K562 (cell line): ENCODE measurements at regions not wholly inside any gene's neighbourhood (a gene's known extent, or its start where the extent isn't known, plus 50 kb on each side); places are given as distances from the start of the nearest gene placed in this dataset.

Source experiments
- ATAC-seq: fragments of 200-7000 bp; cut with Tn5 transposase; 3 replicates; pipeline ENCODE4 v1.9.1; 2020; ENCODE audit warnings: moderate library complexity
- BruUV-seq: library from RNA; stranded (reverse); fragments of 400-500 nt; replicated peaks from 2 replicates; lab custom pipeline; 2021; lab: Mats Ljungman, UMichigan
- CTCF ChIA-PET: fragments of 300-600 bp; formaldehyde crosslinking; extraction: SDS; loops from one replicate; lab custom pipeline; 2021; ENCODE audit warnings: low intra/inter-chr PET ratio; lab: Yijun Ruan, JAX
- POLR2A ChIA-PET: fragments of 300-600, 350-650 bp; sonication (Branson Sonifier 250); formaldehyde crosslinking; extraction: SDS; loops from one replicate; lab custom pipeline; 2021; ENCODE audit warnings: antibody characterized with exemption, inconsistent platforms; lab: Yijun Ruan, JAX
- DNase-seq, 4 experiments: peaks; one replicate each; pipeline versions ENCODE4 v3.0.0 to v3.0.0-alpha.2; 2011 to 2018; ENCODE audit warnings: low spot score in 3 of 4, mixed read lengths in 3 of 4; ENCODE audit errors: extremely low read depth in 1 of 4
- FAIRE-seq: peaks from 2 replicates; lab custom pipeline; 2011; peaks lifted over from hg19 to GRCh38; lab: Jason Lieb, UNC
- H2AFZ ChIP-seq: 2 replicates; pipeline ENCODE4 v1.6.0; 2011; ENCODE audit warnings: low read depth, low read length, control low read depth, inconsistent platforms
- H3K27ac ChIP-seq: fragments of 200-600 bp; 3 replicates; pipeline ENCODE4 v1.8.0; 2011; ENCODE audit warnings: low read depth, mild to moderate bottlenecking, control low read depth, inconsistent platforms, low read length, moderate library complexity, mixed read lengths; ENCODE audit errors: extremely low read depth
- H3K27me3 ChIP-seq, 2 experiments: fragments of 300-600 bp in 1 of 2; 2 replicates in 1 of 2; 3 replicates in 1 of 2; pipeline versions ENCODE4 v1.6.0 to v1.8.0; 2011; ENCODE audit warnings: inconsistent platforms in 2 of 2, low read length in 2 of 2, mild to moderate bottlenecking in 1 of 2, mixed read lengths in 1 of 2, moderate library complexity in 1 of 2; ENCODE audit not compliant: control insufficient read depth in 2 of 2, insufficient read depth in 2 of 2
- H3K36me3 ChIP-seq: fragments of 300-600 bp; 3 replicates; pipeline ENCODE4 v1.8.0; 2011; ENCODE audit warnings: mild to moderate bottlenecking, low read length, inconsistent platforms; ENCODE audit not compliant: control insufficient read depth, insufficient read depth
- H3K4me1 ChIP-seq, 2 experiments: fragments of 200-600 bp in 1 of 2; replicated peaks in 1 of 2; 2 replicates in 1 of 2; 3 replicates in 1 of 2; pipeline versions ENCODE4 v1.5.1 to v1.8.0; 2011; ENCODE audit warnings: inconsistent platforms in 2 of 2, low read length in 2 of 2, mild to moderate bottlenecking in 1 of 2, mixed read lengths in 1 of 2, moderate library complexity in 1 of 2; ENCODE audit not compliant: control insufficient read depth in 2 of 2, insufficient read depth in 2 of 2
- H3K4me2 ChIP-seq: 2 replicates; pipeline ENCODE4 v1.6.1; 2011; ENCODE audit warnings: low read length, control low read depth, inconsistent platforms, mixed read lengths; ENCODE audit not compliant: insufficient read depth
- H3K4me3 ChIP-seq: fragments of 200-600 bp; sonication (generic), shearing (Covaris generic); 2 replicates; pipeline ENCODE4 v1.5.1; 2016; ENCODE audit warnings: control low read depth, inconsistent platforms
- H3K79me2 ChIP-seq: fragments of 200-600 bp; 3 replicates; pipeline ENCODE4 v1.8.0; 2011; ENCODE audit warnings: low read length, inconsistent platforms; ENCODE audit not compliant: control insufficient read depth, insufficient read depth
- H3K9ac ChIP-seq, 2 experiments: 2 replicates each; pipeline versions ENCODE4 v1.6.0 to v1.6.1; 2011; ENCODE audit warnings: low read depth in 2 of 2, low read length in 2 of 2, control low read depth in 1 of 2, inconsistent platforms in 1 of 2, mild to moderate bottlenecking in 1 of 2, mixed read lengths in 1 of 2; ENCODE audit not compliant: insufficient read depth in 1 of 2
- H3K9me1 ChIP-seq: one replicate; pipeline ENCODE4 v1.6.0; 2011; ENCODE audit warnings: inconsistent platforms, mild to moderate bottlenecking, low read length, moderate library complexity; ENCODE audit not compliant: control insufficient read depth, insufficient read depth
- H3K9me3 ChIP-seq: replicated peaks from 2 replicates; pipeline ENCODE4 v1.5.1; 2011; ENCODE audit warnings: low read depth, low read length, inconsistent platforms; ENCODE audit not compliant: control insufficient read depth, insufficient read depth
- H4K20me1 ChIP-seq: replicated peaks from 2 replicates; pipeline ENCODE4 v1.6.1; 2011; ENCODE audit warnings: low read length, inconsistent platforms, mixed read lengths; ENCODE audit not compliant: control insufficient read depth, insufficient read depth
- CBX8 ChIP-seq: fragments of 200-600 bp; sonication (generic); IDR thresholded peaks from 2 replicates; pipeline ENCODE4 v1.6.1; 2012; ENCODE audit warnings: borderline replicate concordance, mixed run types, low read depth, mild to moderate bottlenecking, moderate library complexity, mixed read lengths, low read length, control low read depth, inconsistent platforms; ENCODE audit not compliant: poor library complexity, severe bottlenecking; ENCODE audit errors: extremely low read depth
- KLF13 ChIP-seq: fragments of 450-650 bp; IDR thresholded peaks from 2 replicates; pipeline ENCODE4 v1.6.1; 2016; ENCODE audit warnings: missing genetic modification characterization, low read depth, mild to moderate bottlenecking, missing compliant biosample characterization, moderate library complexity, borderline replicate concordance
- L3MBTL2 ChIP-seq: fragments of 450-650 bp; IDR thresholded peaks from 2 replicates; pipeline ENCODE4 v1.6.1; 2016; ENCODE audit warnings: mild to moderate bottlenecking, moderate library complexity
- LARP7 ChIP-seq: fragments of 450-650 bp; IDR thresholded peaks from 2 replicates; pipeline ENCODE4 v1.6.1; 2016
- MIER1 ChIP-seq: fragments of 450-650 bp; IDR thresholded peaks from 2 replicates; pipeline ENCODE4 v1.6.1; 2016; ENCODE audit warnings: antibody characterized with exemption, mild to moderate bottlenecking, low read depth
- MTA2 ChIP-seq: fragments of 450-650 bp; IDR thresholded peaks from 2 replicates; pipeline ENCODE4 v1.6.1; 2016; ENCODE audit warnings: low read depth
- NUFIP1 ChIP-seq: fragments of 450-650 bp; IDR thresholded peaks from 2 replicates; pipeline ENCODE4 v1.6.1; 2018; ENCODE audit not compliant: partially characterized antibody
- RBM15 ChIP-seq: fragments of 200-400 bp; formaldehyde crosslinking; IDR thresholded peaks from 2 replicates; pipeline ENCODE4 v1.6.1; 2018; ENCODE audit warnings: mild to moderate bottlenecking, low read length, moderate library complexity; ENCODE audit not compliant: insufficient read depth
- RFX1 ChIP-seq: fragments of 450-650 bp; IDR thresholded peaks from 2 replicates; pipeline ENCODE4 v1.6.1; 2016; ENCODE audit warnings: mild to moderate bottlenecking, moderate library complexity
- STAT5A ChIP-seq: IDR thresholded peaks from 2 replicates; pipeline ENCODE4 v1.6.1; 2012; ENCODE audit warnings: low read length, inconsistent platforms, borderline replicate concordance
- WHSC1 ChIP-seq: IDR thresholded peaks from one replicate; pipeline ENCODE4 v1.6.1; 2012; ENCODE audit warnings: low read length, control low read depth, inconsistent platforms
- ZC3H4 ChIP-seq: sonication (generic); formaldehyde crosslinking; IDR thresholded peaks from 2 replicates; pipeline ENCODE4 v1.9.0; 2021; ENCODE audit warnings: missing genetic modification reagents, borderline replicate concordance
- ZNF444 ChIP-seq: fragments of 250-450 bp; sonication (Bioruptor Pico); IDR thresholded peaks from 2 replicates; pipeline ENCODE4 v1.4.0; 2020; ENCODE audit warnings: mild to moderate bottlenecking, moderate library complexity
- ZNF584 ChIP-seq: fragments of 200-800 bp; sonication (Bioruptor generic); IDR thresholded peaks from 2 replicates; pipeline ENCODE4 v1.6.1; 2016; ENCODE audit warnings: low read depth, mild to moderate bottlenecking, missing genetic modification characterization, missing compliant biosample characterization
- in situ Hi-C: fragments of 300-500 bp; cut with MboI; formaldehyde crosslinking; loops from 4 replicates; pipeline ENCODE4 v1.15.0; 2018; ENCODE audit warnings: inconsistent platforms, mixed read lengths
- intact Hi-C: fragments of 100-400 bp; cut with micrococcal nuclease; formaldehyde crosslinking; loops from 2 replicates; pipeline ENCODE4 v1.14.2; 2022
- TF ChIP-seq, protein P1 (sequence below): fragments of 250-450 bp; sonication (Bioruptor Pico); IDR thresholded peaks from 2 replicates; pipeline ENCODE4 v1.4.0; 2020; ENCODE audit warnings: mild to moderate bottlenecking, moderate library complexity
- TF ChIP-seq, protein P2 (sequence below): sonication (generic); formaldehyde crosslinking; IDR thresholded peaks from 2 replicates; pipeline ENCODE4 v1.8.1; 2023; ENCODE audit warnings: mild to moderate bottlenecking, missing genetic modification reagents
- TF ChIP-seq, protein P3 (sequence below): sonication (generic); formaldehyde crosslinking; IDR thresholded peaks from 2 replicates; pipeline ENCODE4 v1.8.0; 2022; ENCODE audit warnings: mild to moderate bottlenecking, low read depth, missing genetic modification reagents
- TF ChIP-seq, protein P4 (sequence below): sonication (generic); formaldehyde crosslinking; IDR thresholded peaks from 2 replicates; pipeline ENCODE4 v1.8.0; 2023; ENCODE audit warnings: mild to moderate bottlenecking, missing genetic modification reagents

DNA sequence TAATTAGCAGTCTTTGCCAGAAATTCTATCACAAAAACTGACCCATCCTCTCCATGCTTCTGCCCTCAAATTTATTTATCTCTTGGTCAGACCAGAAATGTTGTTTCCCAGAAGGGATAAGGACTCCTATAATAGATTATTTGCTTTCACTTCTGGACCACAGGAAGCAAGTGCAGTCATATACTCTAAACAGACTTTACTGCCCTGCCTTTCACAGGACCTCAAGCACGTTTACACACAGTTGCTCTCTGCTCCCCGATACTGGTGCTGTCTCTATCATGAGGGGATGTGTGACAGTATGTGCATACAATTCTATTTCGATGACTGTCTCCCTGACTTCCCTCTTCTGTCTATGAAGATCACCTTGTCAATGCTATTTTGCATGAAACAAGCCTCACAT, 205.5 kb upstream of the TGFBR2 start (continued):
- TF ChIP-seq, protein P1, sequence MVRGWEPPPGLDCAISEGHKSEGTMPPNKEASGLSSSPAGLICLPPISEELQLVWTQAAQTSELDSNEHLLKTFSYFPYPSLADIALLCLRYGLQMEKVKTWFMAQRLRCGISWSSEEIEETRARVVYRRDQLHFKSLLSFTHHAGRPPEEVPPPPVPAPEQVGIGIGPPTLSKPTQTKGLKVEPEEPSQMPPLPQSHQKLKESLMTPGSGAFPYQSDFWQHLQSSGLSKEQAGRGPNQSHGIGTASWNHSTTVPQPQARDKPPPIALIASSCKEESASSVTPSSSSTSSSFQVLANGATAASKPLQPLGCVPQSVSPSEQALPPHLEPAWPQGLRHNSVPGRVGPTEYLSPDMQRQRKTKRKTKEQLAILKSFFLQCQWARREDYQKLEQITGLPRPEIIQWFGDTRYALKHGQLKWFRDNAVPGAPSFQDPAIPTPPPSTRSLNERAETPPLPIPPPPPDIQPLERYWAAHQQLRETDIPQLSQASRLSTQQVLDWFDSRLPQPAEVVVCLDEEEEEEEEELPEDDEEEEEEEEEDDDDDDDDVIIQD (CRISPR knock-in tag): no peak
- TF ChIP-seq RBM15 (no peak), ZNF444 (no peak), MIER1 (no peak)

DNA sequence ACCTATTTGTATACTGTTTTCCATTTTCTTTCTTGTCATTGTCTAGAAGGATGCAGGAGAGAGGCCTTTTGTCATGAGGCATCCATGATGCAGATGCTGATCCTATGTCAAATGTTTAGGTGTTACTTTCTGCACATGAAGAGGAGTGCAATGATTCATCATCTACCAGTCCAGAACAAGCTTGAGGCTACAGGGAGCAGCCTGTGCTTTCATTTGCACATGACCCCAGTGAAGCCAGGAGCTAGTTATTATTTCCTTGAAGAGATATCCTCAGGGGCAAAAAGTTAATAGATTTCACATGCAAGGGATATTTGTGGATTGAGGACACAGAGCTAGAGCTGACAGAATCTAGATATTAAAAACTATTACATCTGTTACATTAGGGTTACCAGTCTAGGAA, 204.4 kb upstream of the TGFBR2 start:
- Histone ChIP-seq H3K36me3 (no peaks in the 10 kb centered on the region), H3K27me3 (no peaks in the 10 kb centered on the region), H3K4me2 (no peak overlapping the region), H3K9ac (no peak overlapping the region), H4K20me1 (no peaks in the 10 kb centered on the region), H3K9me1 (no peaks in the 10 kb centered on the region), H2AFZ (no peak overlapping the region), H3K27ac (no peak overlapping the region), H3K4me1 (no peaks in the 10 kb centered on the region), H3K79me2 (no peaks in the 10 kb centered on the region), H3K9me3 (peaks cover 3% of the 10 kb centered on the region; the same call in 1 of the 2 replicates), H3K4me3 (no peak overlapping the region)
- in situ Hi-C loops (no loop called here), intact Hi-C loops (no loop called here)
- BruUV-seq: no TSS peak
- no peak for ATAC-seq
- no peak for FAIRE-seq
- ChIA-PET CTCF (no interaction called here), POLR2A (no interaction called here)
- DNase-seq: no peak
- TF ChIP-seq NUFIP1 (no peak), WHSC1 (no peak), KLF13 (tag) (no peak), LARP7 (no peak), MTA2 (no peak), STAT5A (no peak), ZNF584 (CRISPR knock-in tag) (no peak), CBX8 (no peak), RFX1 (no peak), L3MBTL2 (no peak), ZC3H4 (CRISPR knock-in tag) (no peak)
- TF ChIP-seq, protein P2, sequence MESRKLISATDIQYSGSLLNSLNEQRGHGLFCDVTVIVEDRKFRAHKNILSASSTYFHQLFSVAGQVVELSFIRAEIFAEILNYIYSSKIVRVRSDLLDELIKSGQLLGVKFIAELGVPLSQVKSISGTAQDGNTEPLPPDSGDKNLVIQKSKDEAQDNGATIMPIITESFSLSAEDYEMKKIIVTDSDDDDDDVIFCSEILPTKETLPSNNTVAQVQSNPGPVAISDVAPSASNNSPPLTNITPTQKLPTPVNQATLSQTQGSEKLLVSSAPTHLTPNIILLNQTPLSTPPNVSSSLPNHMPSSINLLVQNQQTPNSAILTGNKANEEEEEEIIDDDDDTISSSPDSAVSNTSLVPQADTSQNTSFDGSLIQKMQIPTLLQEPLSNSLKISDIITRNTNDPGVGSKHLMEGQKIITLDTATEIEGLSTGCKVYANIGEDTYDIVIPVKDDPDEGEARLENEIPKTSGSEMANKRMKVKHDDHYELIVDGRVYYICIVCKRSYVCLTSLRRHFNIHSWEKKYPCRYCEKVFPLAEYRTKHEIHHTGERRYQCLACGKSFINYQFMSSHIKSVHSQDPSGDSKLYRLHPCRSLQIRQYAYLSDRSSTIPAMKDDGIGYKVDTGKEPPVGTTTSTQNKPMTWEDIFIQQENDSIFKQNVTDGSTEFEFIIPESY (CRISPR knock-in tag): no peak
- TF ChIP-seq, protein P3, sequence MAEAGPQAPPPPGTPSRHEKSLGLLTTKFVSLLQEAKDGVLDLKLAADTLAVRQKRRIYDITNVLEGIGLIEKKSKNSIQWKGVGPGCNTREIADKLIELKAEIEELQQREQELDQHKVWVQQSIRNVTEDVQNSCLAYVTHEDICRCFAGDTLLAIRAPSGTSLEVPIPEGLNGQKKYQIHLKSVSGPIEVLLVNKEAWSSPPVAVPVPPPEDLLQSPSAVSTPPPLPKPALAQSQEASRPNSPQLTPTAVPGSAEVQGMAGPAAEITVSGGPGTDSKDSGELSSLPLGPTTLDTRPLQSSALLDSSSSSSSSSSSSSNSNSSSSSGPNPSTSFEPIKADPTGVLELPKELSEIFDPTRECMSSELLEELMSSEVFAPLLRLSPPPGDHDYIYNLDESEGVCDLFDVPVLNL: no peak
- TF ChIP-seq, protein P4, sequence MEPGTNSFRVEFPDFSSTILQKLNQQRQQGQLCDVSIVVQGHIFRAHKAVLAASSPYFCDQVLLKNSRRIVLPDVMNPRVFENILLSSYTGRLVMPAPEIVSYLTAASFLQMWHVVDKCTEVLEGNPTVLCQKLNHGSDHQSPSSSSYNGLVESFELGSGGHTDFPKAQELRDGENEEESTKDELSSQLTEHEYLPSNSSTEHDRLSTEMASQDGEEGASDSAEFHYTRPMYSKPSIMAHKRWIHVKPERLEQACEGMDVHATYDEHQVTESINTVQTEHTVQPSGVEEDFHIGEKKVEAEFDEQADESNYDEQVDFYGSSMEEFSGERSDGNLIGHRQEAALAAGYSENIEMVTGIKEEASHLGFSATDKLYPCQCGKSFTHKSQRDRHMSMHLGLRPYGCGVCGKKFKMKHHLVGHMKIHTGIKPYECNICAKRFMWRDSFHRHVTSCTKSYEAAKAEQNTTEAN: no peak
